ENCODE measurements at regions not wholly inside any gene's neighbourhood (a gene's known extent, or its start where the extent isn't known, plus 50 kb on each side); places are given as distances from the start of the nearest gene placed in this dataset.

GRCh38 chrX:150213481-150214030 is 149.6 kb upstream of the MAMLD1 start:
- TF ChIP-seq CTCF (conservative IDR thresholded peaks at IDR 0.05; ENCODE audit: low read depth, low read length) (no peak), EZH2 (IDR thresholded peaks at IDR 0.05; ENCODE audit: borderline replicate concordance, low read depth, low read length, poor library complexity, severe bottlenecking) (no peak)
